Gastrocnemius medialis (tissue), 4 donors: ENCODE measurements at regions not wholly inside any gene's neighbourhood (a gene's known extent, or its start where the extent isn't known, plus 50 kb on each side); places are given as distances from the start of the nearest gene placed in this dataset.

Source experiments
- ATAC-seq, 2 donors: fragments of 150-250 bp; one replicate each; pipeline ENCODE4 v1.9.1; 2016
- DNase-seq, 2 donors: peaks; one replicate each; pipeline ENCODE4 v3.0.0-alpha.2; 2019
- H3K27ac ChIP-seq, 4 donors: fragments of 200-600 bp; sonication (generic); 1 replicate in 1 of 4; 2 replicates in 3 of 4; pipeline ENCODE4 v1.5.1; 2016 to 2018; ENCODE audit warnings: mild to moderate bottlenecking in 2 of 4, moderate library complexity in 1 of 4
- H3K27me3 ChIP-seq, 3 donors: fragments of 200-600 bp; sonication (generic) in 2 of 3; 1 replicate in 1 of 3; 2 replicates in 2 of 3; pipeline versions ENCODE4 v1.5.1 to v1.6.0; 2016 to 2019; ENCODE audit warnings: mild to moderate bottlenecking in 1 of 3, moderate library complexity in 1 of 3
- H3K36me3 ChIP-seq, 2 donors: fragments of 200-600 bp; sonication (generic) in 1 of 2; one replicate each; pipeline ENCODE4 v1.5.1; 2017 to 2018
- H3K4me1 ChIP-seq, 2 donors: fragments of 200-600 bp; sonication (generic) in 1 of 2; one replicate each; pipeline ENCODE4 v1.5.1; 2016 to 2017; ENCODE audit warnings: mild to moderate bottlenecking in 2 of 2
- H3K4me3 ChIP-seq, 4 donors: fragments of 200-600 bp; sonication (generic) in 3 of 4; 1 replicate in 1 of 4; 2 replicates in 3 of 4; pipeline ENCODE4 v1.5.1; 2016 to 2019; ENCODE audit warnings: mild to moderate bottlenecking in 2 of 4
- H3K9me3 ChIP-seq, 3 donors: fragments of 200-600 bp; sonication (generic) in 2 of 3; 1 replicate in 1 of 3; 2 replicates in 2 of 3; pipeline ENCODE4 v1.5.1; 2016 to 2019
- CTCF ChIP-seq, 5 experiments: fragments of 450-650 bp in 3 of 5; fragments of 200-600 bp in 2 of 5; sonication (generic) in 2 of 5; IDR thresholded peaks in 4 of 5; conservative IDR thresholded peaks in 1 of 5; 1 replicate in 4 of 5; 2 replicates in 1 of 5; pipeline ENCODE4 v1.5.1; 2016 to 2019; ENCODE audit warnings: antibody characterized with exemption in 5 of 5, mild to moderate bottlenecking in 3 of 5, moderate library complexity in 3 of 5
- POLR2A ChIP-seq, 2 donors: fragments of 450-650 bp; IDR thresholded peaks; one replicate each; pipeline ENCODE4 v1.6.1; 2017; ENCODE audit warnings: antibody characterized with exemption in 2 of 2, mild to moderate bottlenecking in 2 of 2, moderate library complexity in 2 of 2
- in situ Hi-C, 4 donors: fragments of 200-750 bp; cut with MboI; loops; one replicate each; pipeline versions ENCODE4 v1.15.0 to v1.8.0; 2017; ENCODE audit warnings: low sequenced_read_pairs in 4 of 4
- intact Hi-C: fragments of 100-400 bp; cut with DNase I; formaldehyde crosslinking; loops from one replicate; pipeline ENCODE4 v1.15.1; 2023; ENCODE audit warnings: low total_unique reads

- ATAC-seq (no peak), DNase-seq (no peak)
- TF ChIP-seq CTCF (IDR thresholded peaks at IDR 0.05 in 4 of 5, conservative IDR thresholded peaks at IDR 0.05 in 1 of 5) (no peak), POLR2A (IDR thresholded peaks at IDR 0.05) (no peak)
- Histone ChIP-seq H3K27me3 (no peaks in the 10 kb centered on the region), H3K9me3 (no peaks in the 10 kb centered on the region), H3K4me3 (no peak overlapping the region), H3K36me3 (no peaks in the 10 kb centered on the region), H3K4me1 (no peaks in the 10 kb centered on the region), H3K27ac (no peak overlapping the region)
- in situ Hi-C loops (no loop called here), intact Hi-C loops (no loop called here)
Measured at GRCh38 chr12:89999699-90000505, 291.3 kb upstream of the ATP2B1 start.

GRCh38 chr12:89995870-89996269 lies 287.2 kb upstream of the ATP2B1 start:
- TF ChIP-seq POLR2A (IDR thresholded peaks at IDR 0.05) (no peak), CTCF (IDR thresholded peaks at IDR 0.05 in 4 of 5, conservative IDR thresholded peaks at IDR 0.05 in 1 of 5) (no peak)
- ATAC-seq (no peak), DNase-seq (no peak)
- no peak overlapping the region for H3K4me3 ChIP-seq
- no peaks in the 10 kb centered on the region for H3K36me3 ChIP-seq
- no peaks in the 10 kb centered on the region for H3K4me1 ChIP-seq
- intact Hi-C loops (no loop called here), in situ Hi-C loops (no loop called here)
- H3K27me3 ChIP-seq, result no peaks in the 10 kb centered on the region
- no peaks in the 10 kb centered on the region for H3K9me3 ChIP-seq
- H3K27ac ChIP-seq, result no peak overlapping the region

- H3K9me3 ChIP-seq, result no peaks in the 10 kb centered on the region
- H3K36me3 ChIP-seq, result no peaks in the 10 kb centered on the region
- in situ Hi-C loops, result no loop called here
- intact Hi-C loops, result no loop called here
- no peak for TF ChIP-seq POLR2A (IDR thresholded peaks at IDR 0.05)
- ATAC-seq, result no peak
- no peak overlapping the region for H3K27ac ChIP-seq
- no peak for DNase-seq
- no peak overlapping the region for H3K4me3 ChIP-seq
- H3K4me1 ChIP-seq, result no peaks in the 10 kb centered on the region
- H3K27me3 ChIP-seq, result no peaks in the 10 kb centered on the region
Measured at GRCh38 chr12:89994911-89995310, 286.3 kb upstream of the ATP2B1 start.

- no peaks in the 10 kb centered on the region for H3K4me1 ChIP-seq
- ATAC-seq (no peak), DNase-seq (no peak)
- no peak for TF ChIP-seq POLR2A (IDR thresholded peaks at IDR 0.05)
- TF ChIP-seq CTCF (IDR thresholded peaks at IDR 0.05 in 4 of 5, conservative IDR thresholded peaks at IDR 0.05 in 1 of 5), result no peak
- H3K4me3 ChIP-seq, result no peak overlapping the region
- no peaks in the 10 kb centered on the region for H3K27me3 ChIP-seq
- no peaks in the 10 kb centered on the region for H3K36me3 ChIP-seq
- no peak overlapping the region for H3K27ac ChIP-seq
- H3K9me3 ChIP-seq, result no peaks in the 10 kb centered on the region
- intact Hi-C loops (no loop called here), in situ Hi-C loops (no loop called here)
Measured at GRCh38 chr12:89993632-89994031, 285.0 kb upstream of the ATP2B1 start.

- Histone ChIP-seq H3K27me3 (no peaks in the 10 kb centered on the region), H3K4me3 (no peak overlapping the region), H3K9me3 (no peaks in the 10 kb centered on the region), H3K36me3 (no peaks in the 10 kb centered on the region), H3K27ac (no peak overlapping the region), H3K4me1 (no peaks in the 10 kb centered on the region)
- TF ChIP-seq POLR2A (IDR thresholded peaks at IDR 0.05) (no peak), CTCF (IDR thresholded peaks at IDR 0.05 in 4 of 5, conservative IDR thresholded peaks at IDR 0.05 in 1 of 5) (no peak)
- intact Hi-C loops, result no loop called here
- ATAC-seq, result no peak
- in situ Hi-C loops, result no loop called here
- DNase-seq, result no peak
Measured at GRCh38 chr12:89992668-89993451, 284.2 kb upstream of the ATP2B1 start.
